Stimulated activated CD4-positive, alpha-beta T cell treated with anti-CD3 and anti-CD28 coated beads, Interleukin-4, amount 100 ng/mL, for 4 hours (primary cell): ENCODE measurements at regions not wholly inside any gene's neighbourhood (a gene's known extent, or its start where the extent isn't known, plus 50 kb on each side); places are given as distances from the start of the nearest gene placed in this dataset.
A peak's percentile ranks its signal among the peaks of the same experiment; 100 is the strongest.

Source experiments
- DNase-seq, 2 experiments: peaks; one replicate each; pipeline ENCODE4 v3.0.0-alpha.2; 2020

- no peak for DNase-seq
Observed at GRCh38 chr10:113293167-113293566, 259.7 kb upstream of the HABP2 start.

- DNase-seq, result no peak
Observed at GRCh38 chr10:113294868-113295267, 258.0 kb upstream of the HABP2 start.

GRCh38 chr10:113297226-113297625, 255.6 kb upstream of the HABP2 start:
- DNase-seq, result no peak

- no peak for DNase-seq
Observed at GRCh38 chr10:113298616-113299015, 254.2 kb upstream of the HABP2 start.

GRCh38 chr10:113300201-113300600, 252.7 kb upstream of the HABP2 start:
- no peak for DNase-seq

- DNase-seq, result no peak
Observed at GRCh38 chr10:113300617-113301016, 252.2 kb upstream of the HABP2 start.

GRCh38 chr10:113301342-113301984, 251.4 kb upstream of the HABP2 start:
- DNase-seq, result no peak

- DNase-seq, result no peak
Observed at GRCh38 chr10:113302062-113302461, 250.8 kb upstream of the HABP2 start.

GRCh38 chr10:113303544-113304146, 249.2 kb upstream of the HABP2 start:
- DNase-seq, result no peak

- no peak for DNase-seq
Observed at GRCh38 chr10:113304726-113305125, 248.1 kb upstream of the HABP2 start.

- DNase-seq, result no peak
Observed at GRCh38 chr10:113305871-113306270, 247.0 kb upstream of the HABP2 start.

GRCh38 chr10:113309791-113310190, 243.1 kb upstream of the HABP2 start:
- no peak for DNase-seq

GRCh38 chr10:113310347-113310746, 242.5 kb upstream of the HABP2 start:
- DNase-seq, result no peak

- DNase-seq, result no peak
Observed at GRCh38 chr10:113313048-113313602, 239.7 kb upstream of the HABP2 start.

- no peak for DNase-seq
Observed at GRCh38 chr10:113313722-113314121, 239.1 kb upstream of the HABP2 start.

- DNase-seq, result no peak
Observed at GRCh38 chr10:113316506-113316905, 236.3 kb upstream of the HABP2 start.

GRCh38 chr10:113317489-113317888, 235.4 kb upstream of the HABP2 start:
- DNase-seq, result no peak

- DNase-seq, result no peak
Observed at GRCh38 chr10:113319479-113319878, 233.4 kb upstream of the HABP2 start.

GRCh38 chr10:113320211-113320610, 232.6 kb upstream of the HABP2 start:
- no peak for DNase-seq

- no peak for DNase-seq
Observed at GRCh38 chr10:113320987-113321386, 231.9 kb upstream of the HABP2 start.

- no peak for DNase-seq
Observed at GRCh38 chr10:113322843-113323242, 230.0 kb upstream of the HABP2 start.

GRCh38 chr10:113323985-113324384, 228.9 kb upstream of the HABP2 start:
- no peak for DNase-seq

- peak; percentile 2 to 21 for DNase-seq
Observed at GRCh38 chr10:113326160-113327111, 226.4 kb upstream of the HABP2 start.
